ENCODE measurements at regions not wholly inside any gene's neighbourhood (a gene's known extent, or its start where the extent isn't known, plus 50 kb on each side); places are given as distances from the start of the nearest gene placed in this dataset.

GRCh38 chrX:10356979-10357378 is 200.2 kb downstream of the CLCN4 start:
- H3K4ac ChIP-seq (ENCODE audit: low read length), result no peak overlapping the region
- no peak overlapping the region for H2BK12ac ChIP-seq (ENCODE audit: low read length)
- H3K9me3 ChIP-seq (replicated peaks in 1 of 2; ENCODE audit: control insufficient read depth in 2 of 2, insufficient read depth in 1 of 2, low read depth in 1 of 2, low read length in 2 of 2), result no peaks in the 10 kb centered on the region
- H3K9ac ChIP-seq (ENCODE audit: low read depth, low read length, poor library complexity), result no peak overlapping the region
- H4K8ac ChIP-seq (ENCODE audit: low read depth, low read length), result no peak overlapping the region
- DNase-seq (ENCODE audit: low spot score), result no peak
- no peak overlapping the region for H3K18ac ChIP-seq (ENCODE audit: low read length)
- no peak overlapping the region for H3K4me3 ChIP-seq (ENCODE audit: low read length in 2 of 2)
- no peak overlapping the region for H3K23ac ChIP-seq (ENCODE audit: low read depth, low read length, poor library complexity)
- H3K27me3 ChIP-seq (ENCODE audit: control insufficient read depth in 3 of 3, insufficient read depth in 3 of 3, low read depth in 1 of 3, low read length in 3 of 3), result no peaks in the 10 kb centered on the region
- no CpG with 5 or more reads among the region's 3 CpGs for WGBS, 2 donors (ENCODE audit: extremely low coverage in 2 of 2, insufficient read length in 2 of 2, insufficient replicate concordance in 1 of 2)
- no peak overlapping the region for H2AFZ ChIP-seq (ENCODE audit: low read length)
- no peak overlapping the region for H2BK15ac ChIP-seq (ENCODE audit: low read length)
- H3K4me2 ChIP-seq (ENCODE audit: insufficient read depth, low read length, poor library complexity, severe bottlenecking), result no peak overlapping the region
- H2BK5ac ChIP-seq (ENCODE audit: low read length), result no peak overlapping the region
- no peak overlapping the region for H3K14ac ChIP-seq (ENCODE audit: low read length)
- H4K91ac ChIP-seq (ENCODE audit: low read depth, low read length, poor library complexity), result no peak overlapping the region
- no peak overlapping the region for H2AK5ac ChIP-seq (ENCODE audit: low read depth, low read length)
- no peaks in the 10 kb centered on the region for H3K4me1 ChIP-seq (ENCODE audit: control insufficient read depth in 2 of 2, insufficient read depth in 1 of 2, low read depth in 1 of 2, low read length in 2 of 2)
- no peaks in the 10 kb centered on the region for H3K79me1 ChIP-seq (ENCODE audit: low read depth, low read length)
- no peaks in the 10 kb centered on the region for H3K36me3 ChIP-seq (replicated peaks in 1 of 2; ENCODE audit: control insufficient read depth in 2 of 2, insufficient read depth in 2 of 2, low read length in 2 of 2)
- H2BK120ac ChIP-seq (ENCODE audit: low read depth, low read length), result no peak overlapping the region
- H3K27ac ChIP-seq (replicated peaks; ENCODE audit: low read length), result no peak overlapping the region

GRCh38 chrX:10358958-10359357 is 202.2 kb downstream of the CLCN4 start:
- Histone ChIP-seq H2BK120ac (ENCODE audit: low read depth, low read length) (no peak overlapping the region), H2BK5ac (ENCODE audit: low read length) (no peak overlapping the region), H3K18ac (ENCODE audit: low read length) (no peak overlapping the region), H4K8ac (ENCODE audit: low read depth, low read length) (no peak overlapping the region), H3K23ac (ENCODE audit: low read depth, low read length, poor library complexity) (no peak overlapping the region), H3K4me1 (ENCODE audit: control insufficient read depth in 2 of 2, insufficient read depth in 1 of 2, low read depth in 1 of 2, low read length in 2 of 2) (no peaks in the 10 kb centered on the region), H3K14ac (ENCODE audit: low read length) (no peak overlapping the region), H3K79me1 (ENCODE audit: low read depth, low read length) (no peaks in the 10 kb centered on the region), H2BK15ac (ENCODE audit: low read length) (no peak overlapping the region), H2BK12ac (ENCODE audit: low read length) (no peak overlapping the region), H3K27ac (replicated peaks; ENCODE audit: low read length) (no peak overlapping the region), H4K91ac (ENCODE audit: low read depth, low read length, poor library complexity) (no peak overlapping the region), H3K9me3 (replicated peaks in 1 of 2; ENCODE audit: control insufficient read depth in 2 of 2, insufficient read depth in 1 of 2, low read depth in 1 of 2, low read length in 2 of 2) (no peaks in the 10 kb centered on the region), H3K4ac (ENCODE audit: low read length) (no peak overlapping the region), H3K27me3 (ENCODE audit: control insufficient read depth in 3 of 3, insufficient read depth in 3 of 3, low read depth in 1 of 3, low read length in 3 of 3) (no peaks in the 10 kb centered on the region), H3K9ac (ENCODE audit: low read depth, low read length, poor library complexity) (no peak overlapping the region), H2AK5ac (ENCODE audit: low read depth, low read length) (no peak overlapping the region), H2AFZ (ENCODE audit: low read length) (no peak overlapping the region), H3K36me3 (replicated peaks in 1 of 2; ENCODE audit: control insufficient read depth in 2 of 2, insufficient read depth in 2 of 2, low read length in 2 of 2) (no peaks in the 10 kb centered on the region), H3K4me3 (ENCODE audit: low read length in 2 of 2) (no peak overlapping the region), H3K4me2 (ENCODE audit: insufficient read depth, low read length, poor library complexity, severe bottlenecking) (no peak overlapping the region)
- WGBS, 2 donors (ENCODE audit: extremely low coverage in 2 of 2, insufficient read length in 2 of 2, insufficient replicate concordance in 1 of 2), result no CpG with 5 or more reads among the region's 2 CpGs
- DNase-seq (ENCODE audit: low spot score), result no peak

DNA sequence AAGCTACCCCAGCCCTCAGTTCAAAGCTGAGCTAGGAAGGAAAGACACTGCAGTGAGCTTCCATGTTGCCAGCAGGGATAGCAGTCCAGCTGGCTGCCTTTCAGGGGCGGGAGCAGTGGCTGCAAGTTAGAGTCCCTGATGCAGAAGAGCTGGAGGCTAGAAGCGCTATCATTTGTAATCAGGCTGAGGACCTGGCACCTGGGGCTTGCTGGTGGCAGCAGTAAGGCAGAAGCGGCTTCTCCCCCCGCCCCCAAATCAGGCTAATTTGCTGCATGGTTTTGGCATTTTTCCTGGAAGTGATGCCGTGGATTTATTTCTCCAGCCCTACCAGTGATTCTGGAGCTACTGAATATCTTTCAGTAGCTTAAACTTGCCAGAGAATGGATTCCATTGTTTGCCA is 203.3 kb downstream of the CLCN4 start:
- H3K9ac ChIP-seq (ENCODE audit: low read depth, low read length, poor library complexity), result no peak overlapping the region
- H3K4me1 ChIP-seq (ENCODE audit: control insufficient read depth in 2 of 2, insufficient read depth in 1 of 2, low read depth in 1 of 2, low read length in 2 of 2), result no peaks in the 10 kb centered on the region
- H3K18ac ChIP-seq (ENCODE audit: low read length), result no peak overlapping the region
- H2AFZ ChIP-seq (ENCODE audit: low read length), result no peak overlapping the region
- H2BK5ac ChIP-seq (ENCODE audit: low read length), result no peak overlapping the region
- no peak overlapping the region for H2BK15ac ChIP-seq (ENCODE audit: low read length)
- H3K14ac ChIP-seq (ENCODE audit: low read length), result no peak overlapping the region
- no peak overlapping the region for H3K4me3 ChIP-seq (ENCODE audit: low read length in 2 of 2)
- H2BK12ac ChIP-seq (ENCODE audit: low read length), result no peak overlapping the region
- no peak overlapping the region for H4K8ac ChIP-seq (ENCODE audit: low read depth, low read length)
- no peak for DNase-seq (ENCODE audit: low spot score)
- no peaks in the 10 kb centered on the region for H3K27me3 ChIP-seq (ENCODE audit: control insufficient read depth in 3 of 3, insufficient read depth in 3 of 3, low read depth in 1 of 3, low read length in 3 of 3)
- no peaks in the 10 kb centered on the region for H3K9me3 ChIP-seq (replicated peaks in 1 of 2; ENCODE audit: control insufficient read depth in 2 of 2, insufficient read depth in 1 of 2, low read depth in 1 of 2, low read length in 2 of 2)
- no peak overlapping the region for H3K27ac ChIP-seq (replicated peaks; ENCODE audit: low read length)
- no peaks in the 10 kb centered on the region for H3K36me3 ChIP-seq (replicated peaks in 1 of 2; ENCODE audit: control insufficient read depth in 2 of 2, insufficient read depth in 2 of 2, low read length in 2 of 2)
- H4K91ac ChIP-seq (ENCODE audit: low read depth, low read length, poor library complexity), result no peak overlapping the region
- WGBS, 2 donors (ENCODE audit: extremely low coverage in 2 of 2, insufficient read length in 2 of 2, insufficient replicate concordance in 1 of 2), result no CpG with 5 or more reads among the region's 5 CpGs
- H3K4me2 ChIP-seq (ENCODE audit: insufficient read depth, low read length, poor library complexity, severe bottlenecking), result no peak overlapping the region
- H3K23ac ChIP-seq (ENCODE audit: low read depth, low read length, poor library complexity), result no peak overlapping the region
- H2BK120ac ChIP-seq (ENCODE audit: low read depth, low read length), result no peak overlapping the region
- no peaks in the 10 kb centered on the region for H3K79me1 ChIP-seq (ENCODE audit: low read depth, low read length)
- H3K4ac ChIP-seq (ENCODE audit: low read length), result no peak overlapping the region
- H2AK5ac ChIP-seq (ENCODE audit: low read depth, low read length), result no peak overlapping the region

DNA sequence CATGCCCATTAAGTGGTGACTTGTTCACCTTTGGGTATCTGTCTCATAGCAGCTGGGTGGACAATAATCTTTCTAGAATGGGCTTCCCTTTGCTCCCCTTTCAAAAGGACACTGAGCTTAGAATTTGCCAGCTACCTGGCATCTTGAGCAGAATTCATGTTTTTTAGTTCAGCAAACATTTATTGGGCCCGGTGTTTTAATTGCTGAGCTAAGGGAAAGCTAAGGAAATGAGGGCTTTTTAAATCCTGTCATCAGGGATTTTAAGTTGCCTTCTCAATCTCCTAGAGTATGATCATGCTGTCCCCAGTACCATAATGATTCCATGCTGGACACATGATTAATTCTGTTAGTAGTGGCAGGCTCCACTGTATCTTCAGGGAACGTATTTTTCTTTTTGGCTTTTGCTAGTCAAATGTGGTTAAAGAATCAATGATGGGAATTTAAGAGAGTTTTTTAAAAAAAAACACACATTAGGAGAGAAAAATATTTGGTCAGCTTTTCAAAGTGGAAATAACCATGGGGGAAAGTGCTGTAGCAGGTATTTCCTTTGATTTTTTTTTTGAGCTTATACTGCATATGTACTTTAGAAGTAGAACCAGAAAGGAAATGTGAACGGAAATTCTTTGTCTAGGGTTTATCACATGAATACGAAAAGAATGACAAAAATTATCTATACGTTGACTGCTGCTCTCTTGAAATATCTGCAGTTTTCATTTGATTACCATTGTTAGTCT is 208.9 kb downstream of the CLCN4 start:
- no peak overlapping the region for H3K4ac ChIP-seq (ENCODE audit: low read length)
- H3K23ac ChIP-seq (ENCODE audit: low read depth, low read length, poor library complexity), result no peak overlapping the region
- no peak overlapping the region for H4K8ac ChIP-seq (ENCODE audit: low read depth, low read length)
- no peak overlapping the region for H3K9ac ChIP-seq (ENCODE audit: low read depth, low read length, poor library complexity)
- no peak overlapping the region for H3K4me2 ChIP-seq (ENCODE audit: insufficient read depth, low read length, poor library complexity, severe bottlenecking)
- H2BK15ac ChIP-seq (ENCODE audit: low read length), result no peak overlapping the region
- no CpG with 5 or more reads among the region's 5 CpGs for WGBS, 2 donors (ENCODE audit: extremely low coverage in 2 of 2, insufficient read length in 2 of 2, insufficient replicate concordance in 1 of 2)
- H3K18ac ChIP-seq (ENCODE audit: low read length), result no peak overlapping the region
- no peak overlapping the region for H2BK5ac ChIP-seq (ENCODE audit: low read length)
- DNase-seq (ENCODE audit: low spot score), result no peak
- no peaks in the 10 kb centered on the region for H3K79me1 ChIP-seq (ENCODE audit: low read depth, low read length)
- no peak overlapping the region for H3K14ac ChIP-seq (ENCODE audit: low read length)
- no peaks in the 10 kb centered on the region for H3K36me3 ChIP-seq (replicated peaks in 1 of 2; ENCODE audit: control insufficient read depth in 2 of 2, insufficient read depth in 2 of 2, low read length in 2 of 2)
- no peak overlapping the region for H2BK120ac ChIP-seq (ENCODE audit: low read depth, low read length)
- H4K91ac ChIP-seq (ENCODE audit: low read depth, low read length, poor library complexity), result no peak overlapping the region
- H3K9me3 ChIP-seq (replicated peaks in 1 of 2; ENCODE audit: control insufficient read depth in 2 of 2, insufficient read depth in 1 of 2, low read depth in 1 of 2, low read length in 2 of 2), result no peaks in the 10 kb centered on the region
- no peak overlapping the region for H2AK5ac ChIP-seq (ENCODE audit: low read depth, low read length)
- H2AFZ ChIP-seq (ENCODE audit: low read length), result no peak overlapping the region
- H3K27ac ChIP-seq (replicated peaks; ENCODE audit: low read length), result no peak overlapping the region
- no peak overlapping the region for H2BK12ac ChIP-seq (ENCODE audit: low read length)
- no peaks in the 10 kb centered on the region for H3K4me1 ChIP-seq (ENCODE audit: control insufficient read depth in 2 of 2, insufficient read depth in 1 of 2, low read depth in 1 of 2, low read length in 2 of 2)
- no peaks in the 10 kb centered on the region for H3K27me3 ChIP-seq (ENCODE audit: control insufficient read depth in 3 of 3, insufficient read depth in 3 of 3, low read depth in 1 of 3, low read length in 3 of 3)
- no peak overlapping the region for H3K4me3 ChIP-seq (ENCODE audit: low read length in 2 of 2)
